ENCODE measurements at regions not wholly inside any gene's neighbourhood (a gene's known extent, or its start where the extent isn't known, plus 50 kb on each side); places are given as distances from the start of the nearest gene placed in this dataset.

GRCh38 chr21:16568661-16569060, 838.9 kb downstream of the USP25 start:
- 88% methylated on average over 2 of the region's 2 CpGs for WGBS
- DNase-seq (ENCODE audit: low spot score in 2 of 2), result no peak
- Histone ChIP-seq H3K27me3 (no peaks in the 10 kb centered on the region), H3K9me3 (no peaks in the 10 kb centered on the region), H3K27ac (no peak overlapping the region), H3K36me3 (no peaks in the 10 kb centered on the region), H3K4me1 (no peaks in the 10 kb centered on the region), H3K4me3 (no peak overlapping the region)
- TF ChIP-seq POLR2AphosphoS5 (IDR thresholded peaks at IDR 0.05) (no peak), POLR2A (IDR thresholded peaks at IDR 0.05) (no peak), EP300 (IDR thresholded peaks at IDR 0.05) (no peak), CTCF (IDR thresholded peaks at IDR 0.05) (no peak)

GRCh38 chr21:16569679-16570078, 839.9 kb downstream of the USP25 start:
- H3K27ac ChIP-seq, result no peak overlapping the region

GRCh38 chr21:16570171-16570570, 840.4 kb downstream of the USP25 start:
- WGBS, result 87% methylated on average over 4 of the region's 4 CpGs
- no peaks in the 10 kb centered on the region for H3K9me3 ChIP-seq
- DNase-seq (ENCODE audit: low spot score in 2 of 2), result no peak
- no peaks in the 10 kb centered on the region for H3K4me1 ChIP-seq
- no peak overlapping the region for H3K27ac ChIP-seq
- TF ChIP-seq CTCF (IDR thresholded peaks at IDR 0.05) (no peak), POLR2A (IDR thresholded peaks at IDR 0.05) (no peak), EP300 (IDR thresholded peaks at IDR 0.05) (no peak)
- H3K36me3 ChIP-seq, result no peaks in the 10 kb centered on the region
- H3K27me3 ChIP-seq, result no peaks in the 10 kb centered on the region
- no peak overlapping the region for H3K4me3 ChIP-seq

More at GRCh38 chr21:16569679-16570078, 839.9 kb downstream of the USP25 start:
- no peaks in the 10 kb centered on the region for H3K9me3 ChIP-seq
- no peak for DNase-seq (ENCODE audit: low spot score in 2 of 2)
- no peak overlapping the region for H3K4me3 ChIP-seq
- H3K27me3 ChIP-seq, result no peaks in the 10 kb centered on the region
- H3K36me3 ChIP-seq, result no peaks in the 10 kb centered on the region
- 91% methylated on average over 1 of the region's 1 CpG for WGBS
- TF ChIP-seq POLR2A (IDR thresholded peaks at IDR 0.05) (no peak), EP300 (IDR thresholded peaks at IDR 0.05) (no peak), CTCF (IDR thresholded peaks at IDR 0.05) (no peak), POLR2AphosphoS5 (IDR thresholded peaks at IDR 0.05) (no peak)
- H3K4me1 ChIP-seq, result no peaks in the 10 kb centered on the region

GRCh38 chr21:16570856-16571255, 841.1 kb downstream of the USP25 start:
- TF ChIP-seq CTCF (IDR thresholded peaks at IDR 0.05) (no peak), POLR2A (IDR thresholded peaks at IDR 0.05) (no peak), POLR2AphosphoS5 (IDR thresholded peaks at IDR 0.05) (no peak), EP300 (IDR thresholded peaks at IDR 0.05) (no peak)
- no peaks in the 10 kb centered on the region for H3K27me3 ChIP-seq
- H3K27ac ChIP-seq, result no peak overlapping the region
- no peak overlapping the region for H3K4me3 ChIP-seq
- no peaks in the 10 kb centered on the region for H3K9me3 ChIP-seq
- no peaks in the 10 kb centered on the region for H3K4me1 ChIP-seq
- no peaks in the 10 kb centered on the region for H3K36me3 ChIP-seq
- DNase-seq (ENCODE audit: low spot score in 2 of 2), result no peak
- WGBS, result 80% methylated on average over 3 of the region's 3 CpGs

- no peak for DNase-seq (ENCODE audit: low spot score in 2 of 2)
- Histone ChIP-seq H3K36me3 (no peaks in the 10 kb centered on the region), H3K4me1 (no peaks in the 10 kb centered on the region), H3K9me3 (no peaks in the 10 kb centered on the region), H3K4me3 (no peak overlapping the region), H3K27me3 (no peaks in the 10 kb centered on the region), H3K27ac (no peak overlapping the region)
- 92% methylated on average over 3 of the region's 3 CpGs for WGBS
- TF ChIP-seq POLR2A (IDR thresholded peaks at IDR 0.05), result no peak
Observed at GRCh38 chr21:16571594-16571993, 841.8 kb downstream of the USP25 start.

GRCh38 chr21:16572032-16572431, 842.2 kb downstream of the USP25 start:
- no peak for TF ChIP-seq POLR2A (IDR thresholded peaks at IDR 0.05)
- no peak for TF ChIP-seq POLR2AphosphoS5 (IDR thresholded peaks at IDR 0.05)
- no peak for TF ChIP-seq EP300 (IDR thresholded peaks at IDR 0.05)
- TF ChIP-seq CTCF (IDR thresholded peaks at IDR 0.05), result no peak
- DNase-seq (ENCODE audit: low spot score in 2 of 2), result no peak
- H3K27ac ChIP-seq, result no peak overlapping the region
- H3K27me3 ChIP-seq, result no peaks in the 10 kb centered on the region
- H3K4me3 ChIP-seq, result no peak overlapping the region
- no peaks in the 10 kb centered on the region for H3K9me3 ChIP-seq
- H3K4me1 ChIP-seq, result no peaks in the 10 kb centered on the region
- H3K36me3 ChIP-seq, result no peaks in the 10 kb centered on the region
- WGBS, result 80% methylated on average over 1 of the region's 1 CpG

Data from suprapubic skin (tissue), 4 donors.